Activated CD4-positive, alpha-beta T cell treated with anti-CD3 and anti-CD28 coated beads for 4 hours (primary cell): ENCODE measurements at regions not wholly inside any gene's neighbourhood (a gene's known extent, or its start where the extent isn't known, plus 50 kb on each side); places are given as distances from the start of the nearest gene placed in this dataset.
"Not testable (repeated sequence)": the region's sequence is repeated elsewhere in the genome, so short reads cannot be mapped to it uniquely, and the experiment has no call there.

Source experiments
- DNase-seq, 2 donors: peaks; one replicate each; pipeline ENCODE4 v3.0.0-alpha.2; 2020

- DNase-seq = no peak
Observed at GRCh38 chr1:67588178-67588855, 96.7 kb upstream of the GADD45A start.

GRCh38 chr1:67589519-67590233, 95.3 kb upstream of the GADD45A start:
- DNase-seq = no peak

- DNase-seq = no peak
Observed at GRCh38 chr1:67590329-67590728, 94.7 kb upstream of the GADD45A start.

GRCh38 chr1:67594764-67595163, 90.2 kb upstream of the GADD45A start:
- no peak for DNase-seq

- DNase-seq = no peak
Observed at GRCh38 chr1:67596674-67597073, 88.3 kb upstream of the GADD45A start.

- DNase-seq = no peak
Observed at GRCh38 chr1:67597336-67597735, 87.7 kb upstream of the GADD45A start.

GRCh38 chr1:67599085-67599484, 85.9 kb upstream of the GADD45A start:
- no peak for DNase-seq

GRCh38 chr1:67601539-67601938, 83.5 kb upstream of the GADD45A start:
- no peak for DNase-seq

GRCh38 chr1:67601955-67602354, 83.0 kb upstream of the GADD45A start:
- no peak for DNase-seq

- DNase-seq = no peak
Observed at GRCh38 chr1:67604778-67605177, 80.2 kb upstream of the GADD45A start.

GRCh38 chr1:67605209-67605780, 79.7 kb upstream of the GADD45A start:
- no peak for DNase-seq

- DNase-seq = no peak
Observed at GRCh38 chr1:67607286-67607685, 77.7 kb upstream of the GADD45A start.

GRCh38 chr1:67607699-67608098, 77.3 kb upstream of the GADD45A start:
- DNase-seq = no peak

GRCh38 chr1:67608661-67609576, 76.1 kb upstream of the GADD45A start:
- DNase-seq = no peak

- DNase-seq = no peak
Observed at GRCh38 chr1:67609577-67610341, 75.2 kb upstream of the GADD45A start.

- DNase-seq = no peak
Observed at GRCh38 chr1:67610450-67610849, 74.6 kb upstream of the GADD45A start.

- no peak for DNase-seq
Observed at GRCh38 chr1:67611846-67612245, 73.2 kb upstream of the GADD45A start.

GRCh38 chr1:67612788-67613241, 72.2 kb upstream of the GADD45A start:
- DNase-seq = no peak

- DNase-seq = not testable (repeated sequence)
Observed at GRCh38 chr1:67613479-67613878, 71.5 kb upstream of the GADD45A start.

- no peak for DNase-seq
Observed at GRCh38 chr1:67614511-67614934, 70.5 kb upstream of the GADD45A start.

- DNase-seq = no peak
Observed at GRCh38 chr1:67615886-67616285, 69.1 kb upstream of the GADD45A start.

GRCh38 chr1:67616394-67616985, 68.5 kb upstream of the GADD45A start:
- DNase-seq = no peak
